Lower leg skin (tissue), 4 donors: ENCODE measurements at regions not wholly inside any gene's neighbourhood (a gene's known extent, or its start where the extent isn't known, plus 50 kb on each side); places are given as distances from the start of the nearest gene placed in this dataset.

Experiments used
- DNase-seq, 2 donors: peaks; one replicate each; pipeline ENCODE4 v3.0.0-alpha.2; 2019; ENCODE audit warnings: low spot score in 2 of 2
- H3K4me3 ChIP-seq: fragments of 200-600 bp; sonication (generic); 2 replicates; pipeline ENCODE4 v1.5.1; 2017; ENCODE audit warnings: mild to moderate bottlenecking, low read depth; ENCODE audit not compliant: poor library complexity, severe bottlenecking
- CTCF ChIP-seq, 3 donors: fragments of 450-650 bp; IDR thresholded peaks; one replicate each; pipeline ENCODE4 v1.5.1; 2016; ENCODE audit warnings: antibody characterized with exemption in 3 of 3, mild to moderate bottlenecking in 3 of 3, moderate library complexity in 2 of 3
- POLR2A ChIP-seq, 2 donors: fragments of 450-650 bp; IDR thresholded peaks; one replicate each; pipeline ENCODE4 v1.6.1; 2016 to 2017; ENCODE audit warnings: antibody characterized with exemption in 2 of 2, mild to moderate bottlenecking in 1 of 2, moderate library complexity in 1 of 2
- WGBS, 2 donors: methylation state at CpG; one replicate each; pipeline ENCODE4 v1.1.5; 2018; 5-methylcytosine and 5-hydroxymethylcytosine counted together
- intact Hi-C: fragments of 100-400 bp; cut with DNase I; formaldehyde crosslinking; loops from one replicate; pipeline ENCODE4 v1.15.0; 2023; ENCODE audit warnings: low total_unique reads

- DNase-seq, result no peak
- WGBS, 2 donors, result 35 to 40% methylated on average over 7 of the region's 7 CpGs
- TF ChIP-seq CTCF (IDR thresholded peaks at IDR 0.05) (no peak), POLR2A (IDR thresholded peaks at IDR 0.05) (no peak)
- intact Hi-C loops, result no loop called here
- H3K4me3 ChIP-seq, result peak overlapping the region; percentile 6
Measured at GRCh38 chr7:130912082-130912861, 178.3 kb upstream of the KLF14 start.

GRCh38 chr7:130912862-130913638, 179.0 kb upstream of the KLF14 start:
- intact Hi-C loops, result no loop called here
- peak overlapping the region; percentile 6 for H3K4me3 ChIP-seq
- WGBS, 2 donors, result 2 to 4% methylated on average over 18 of the region's 18 CpGs
- DNase-seq, result peak; percentile 67 to 92
- TF ChIP-seq CTCF (IDR thresholded peaks at IDR 0.05) (no peak), POLR2A (IDR thresholded peaks at IDR 0.05) (no peak)

- TF ChIP-seq CTCF (IDR thresholded peaks at IDR 0.05), result no peak
- TF ChIP-seq POLR2A (IDR thresholded peaks at IDR 0.05), result no peak
- intact Hi-C loops, result no loop called here
- no peak overlapping the region for H3K4me3 ChIP-seq
- 24 to 27% methylated on average over 12 of the region's 12 CpGs for WGBS, 2 donors
- no peak for DNase-seq
Measured at GRCh38 chr7:130913639-130914553, 179.9 kb upstream of the KLF14 start.

GRCh38 chr7:130914554-130915294, 180.7 kb upstream of the KLF14 start:
- intact Hi-C loops, result no loop called here
- no peak overlapping the region for H3K4me3 ChIP-seq
- TF ChIP-seq CTCF (IDR thresholded peaks at IDR 0.05) (no peak), POLR2A (IDR thresholded peaks at IDR 0.05) (no peak)
- 91 to 95% methylated on average over 10 of the region's 10 CpGs for WGBS, 2 donors
- DNase-seq, result no peak

GRCh38 chr7:130917669-130918128, 183.7 kb upstream of the KLF14 start:
- TF ChIP-seq POLR2A (IDR thresholded peaks at IDR 0.05) (no peak), CTCF (IDR thresholded peaks at IDR 0.05) (no peak)
- no peak for DNase-seq
- 67 to 73% methylated on average over 5 of the region's 5 CpGs for WGBS, 2 donors
- H3K4me3 ChIP-seq, result no peak overlapping the region
- intact Hi-C loops, result no loop called here
